EH (cell line): ENCODE measurements at regions not wholly inside any gene's neighbourhood (a gene's known extent, or its start where the extent isn't known, plus 50 kb on each side); places are given as distances from the start of the nearest gene placed in this dataset.
"Not testable (repeated sequence)": the region's sequence is repeated elsewhere in the genome, so short reads cannot be mapped to it uniquely, and the experiment has no call there.

Source experiments
- DNase-seq: peaks from one replicate; pipeline ENCODE4 v3.0.0-alpha.2; 2015; ENCODE audit warnings: low read depth

DNA sequence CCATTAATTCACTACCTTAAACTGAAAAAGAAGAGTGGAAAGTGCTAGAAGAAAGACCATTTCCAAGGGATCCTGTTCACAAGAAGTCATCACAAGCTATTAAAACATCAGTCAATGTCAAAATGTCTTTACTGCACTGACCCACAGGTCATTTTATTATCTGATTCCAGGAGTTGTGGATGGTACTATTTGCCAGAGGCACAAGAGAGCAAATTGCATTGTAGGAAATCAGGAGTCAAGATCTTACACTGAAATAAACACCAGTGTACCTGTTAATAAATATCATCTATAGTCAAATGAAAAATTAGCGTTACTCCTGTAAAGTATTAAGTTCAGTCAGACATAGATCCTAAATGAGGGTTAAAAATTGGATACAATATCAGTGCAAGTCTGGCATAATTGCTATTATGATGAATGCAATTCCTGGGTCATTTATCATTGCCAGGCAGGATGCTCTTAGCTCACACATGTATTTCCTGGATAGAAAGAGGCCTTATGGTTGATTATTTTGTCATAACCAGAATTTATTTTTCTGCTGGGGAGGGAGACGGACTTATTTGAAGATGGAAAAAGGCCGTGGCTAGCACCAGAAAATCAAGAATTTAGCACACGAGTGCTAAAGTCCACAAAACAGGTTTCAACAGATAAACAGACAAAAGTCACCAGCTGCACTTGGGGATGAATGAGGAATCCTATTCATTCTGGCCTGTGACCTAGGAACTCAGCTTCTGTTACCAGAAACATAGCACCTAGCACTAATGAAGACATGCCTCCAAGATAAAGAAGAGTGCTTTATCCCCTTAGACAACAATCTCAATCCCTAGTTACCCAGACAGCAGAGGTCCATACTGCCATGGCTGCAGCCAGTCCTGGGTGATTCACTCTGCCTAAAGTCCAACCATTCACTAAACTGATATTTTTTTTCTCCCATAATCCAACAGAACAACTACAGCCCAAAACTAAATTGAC is 683.1 kb upstream of the POM121L12 start:
- no peak for DNase-seq

DNA sequence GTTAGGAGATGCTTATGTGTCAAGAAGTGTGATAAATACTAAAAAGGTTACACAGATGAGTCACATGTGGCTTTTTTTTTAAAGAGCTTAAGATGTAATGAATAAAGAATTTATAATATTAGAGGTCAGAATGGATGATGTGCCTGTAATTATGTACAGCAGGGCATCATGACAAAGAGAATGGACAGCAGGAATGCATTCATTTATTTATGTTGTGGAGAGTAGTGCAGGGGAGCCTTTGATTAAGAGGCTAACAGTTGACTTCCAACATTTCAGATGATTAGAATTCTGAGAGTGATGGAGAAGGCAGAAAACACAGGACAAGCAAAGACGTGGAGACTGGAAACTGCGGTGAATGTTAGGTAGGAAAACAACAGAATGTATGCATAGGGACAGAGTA is 691.4 kb upstream of the POM121L12 start:
- no peak for DNase-seq

DNA sequence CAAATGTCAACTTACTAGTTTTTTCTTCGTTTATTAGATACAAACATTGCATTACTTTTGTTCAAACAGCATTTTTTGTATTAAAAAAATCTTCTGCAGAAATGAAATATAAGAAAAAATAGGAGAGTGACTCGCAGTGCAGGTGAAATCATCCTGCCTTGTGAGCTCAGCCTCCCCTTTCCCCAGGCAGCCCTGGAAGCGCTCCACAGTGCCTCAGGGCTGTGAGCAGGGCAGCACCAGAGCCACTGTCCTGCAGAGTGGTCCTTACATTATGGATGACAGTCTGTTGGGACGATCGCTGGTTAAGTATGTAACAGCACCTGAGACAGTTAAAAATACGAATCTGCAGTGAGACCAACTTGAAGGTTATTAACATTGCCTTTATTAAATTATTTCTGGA is 695.4 kb upstream of the POM121L12 start:
- DNase-seq, result no peak

DNA sequence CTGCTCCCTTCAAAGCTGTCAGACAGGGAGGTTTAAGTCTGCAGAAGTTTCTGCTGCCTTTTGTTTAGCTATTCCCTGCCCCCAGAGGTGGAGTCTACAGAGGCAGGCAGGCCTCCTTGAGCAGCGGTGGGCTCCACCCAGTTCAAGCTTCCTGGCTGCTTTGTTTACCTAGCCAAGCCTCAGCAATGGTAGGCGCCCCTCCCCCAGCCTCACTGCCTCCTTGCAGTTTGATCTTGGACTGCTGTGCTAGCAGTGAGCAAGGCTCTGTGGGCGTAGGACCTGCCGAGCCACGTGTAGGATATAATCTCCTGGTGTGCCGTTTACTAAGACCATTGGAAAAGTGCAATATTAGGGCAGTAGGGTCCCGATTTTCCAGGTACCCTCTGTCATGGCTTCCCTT is 707.1 kb upstream of the POM121L12 start:
- DNase-seq, result not testable (repeated sequence)

DNA sequence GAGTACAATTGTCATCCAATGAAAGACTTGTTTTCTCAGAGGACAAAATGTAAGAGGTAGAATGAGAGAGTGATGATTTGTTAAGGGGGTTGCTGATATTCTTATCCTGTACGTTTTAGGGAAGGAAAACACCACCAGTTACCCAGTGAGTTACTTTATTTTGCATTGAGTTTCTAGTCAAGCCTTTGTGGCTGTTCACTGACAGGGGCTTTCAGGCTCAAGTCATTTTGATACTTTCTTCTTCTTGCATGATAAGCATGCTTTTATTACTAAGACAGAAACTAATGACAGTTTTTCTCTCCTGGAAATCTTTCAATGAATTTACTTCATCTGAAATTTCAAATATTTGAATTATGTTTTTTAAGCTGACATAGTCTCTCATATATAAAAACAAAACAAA is 710.2 kb upstream of the POM121L12 start:
- no peak for DNase-seq

DNA sequence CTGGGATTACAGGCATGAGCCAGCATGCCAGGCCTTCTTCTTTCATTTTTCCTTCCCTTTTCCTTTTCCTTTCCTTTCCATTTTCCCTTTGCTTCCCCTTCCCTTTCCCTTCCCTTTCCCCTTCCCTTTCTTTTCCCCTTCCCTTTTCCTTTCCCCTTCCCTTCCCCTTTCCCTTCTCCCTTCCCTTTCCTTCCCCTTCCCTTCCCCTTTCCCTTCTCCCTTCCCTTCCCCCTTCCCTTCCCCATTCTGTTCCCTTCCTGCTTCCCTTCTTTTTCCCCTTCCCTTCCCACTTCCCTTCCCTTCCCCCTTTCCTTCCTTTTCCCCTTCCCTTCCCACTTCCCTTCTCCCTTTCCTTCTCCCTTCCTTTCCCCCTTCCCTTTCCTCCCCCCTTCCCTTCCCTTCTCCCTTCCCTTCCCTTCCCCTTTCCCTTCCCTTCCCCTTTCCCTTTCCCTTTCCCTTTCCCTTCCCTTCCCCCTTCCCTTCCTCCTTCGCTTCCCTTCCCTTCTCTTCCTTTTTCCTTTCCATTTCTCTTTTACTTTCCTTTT is 712.2 kb upstream of the POM121L12 start:
- DNase-seq, result no peak

DNA sequence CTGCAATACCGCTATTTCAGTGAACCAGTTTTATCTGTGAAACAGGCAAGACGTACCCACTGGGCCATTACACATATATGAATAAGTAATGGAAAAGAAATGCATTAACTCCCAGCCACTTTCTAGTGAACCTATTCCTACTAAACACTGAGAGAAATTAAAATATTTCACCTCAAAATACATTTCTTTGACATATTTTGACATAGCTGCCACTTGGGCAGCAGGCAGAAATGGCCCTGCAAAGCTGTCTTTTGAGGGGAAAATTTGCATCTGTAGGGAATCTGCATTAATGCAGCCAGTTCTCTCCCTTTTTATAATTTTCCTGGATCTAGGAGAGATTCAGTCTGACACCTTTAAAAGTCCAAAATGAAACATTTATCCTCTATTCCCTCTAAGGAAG is 714.8 kb upstream of the POM121L12 start:
- no peak for DNase-seq

DNA sequence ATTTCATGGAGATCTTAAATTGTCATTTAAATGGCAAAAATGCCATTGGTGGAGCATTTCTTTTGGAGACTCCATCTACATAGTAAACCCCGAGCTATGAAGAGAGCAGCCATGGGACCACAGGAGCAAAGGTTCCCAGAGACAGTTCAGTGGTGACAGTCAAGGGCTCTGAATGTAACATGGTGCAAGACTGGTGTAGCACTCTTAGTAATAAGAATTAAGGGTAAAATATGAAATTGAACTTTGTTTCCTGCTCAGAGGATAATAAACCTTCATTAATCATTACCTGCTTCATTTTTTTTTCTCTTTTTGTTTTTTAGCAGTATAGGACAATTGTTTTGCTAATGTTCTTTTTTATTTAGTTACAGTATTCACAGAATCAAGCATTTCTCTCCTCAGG is 717.5 kb upstream of the POM121L12 start:
- DNase-seq, result no peak

DNA sequence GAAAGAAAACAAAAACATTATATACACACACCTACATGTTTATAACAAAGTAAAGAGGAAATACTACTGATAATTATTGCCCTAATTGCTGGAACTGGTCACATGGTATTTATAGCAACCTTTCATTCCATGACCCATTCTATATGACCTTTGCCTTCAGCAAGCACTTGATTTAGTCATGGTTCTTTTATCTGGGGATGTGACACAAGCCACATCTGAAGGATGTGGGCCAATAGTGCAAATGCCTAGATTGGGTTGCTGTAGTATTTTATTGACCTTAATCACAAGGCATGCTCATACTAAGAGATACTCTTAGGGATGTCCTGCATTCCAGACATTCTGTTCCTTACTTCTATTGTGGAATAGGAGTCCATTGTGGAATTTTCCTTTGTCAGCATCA is 723.5 kb upstream of the POM121L12 start:
- DNase-seq, result no peak

DNA sequence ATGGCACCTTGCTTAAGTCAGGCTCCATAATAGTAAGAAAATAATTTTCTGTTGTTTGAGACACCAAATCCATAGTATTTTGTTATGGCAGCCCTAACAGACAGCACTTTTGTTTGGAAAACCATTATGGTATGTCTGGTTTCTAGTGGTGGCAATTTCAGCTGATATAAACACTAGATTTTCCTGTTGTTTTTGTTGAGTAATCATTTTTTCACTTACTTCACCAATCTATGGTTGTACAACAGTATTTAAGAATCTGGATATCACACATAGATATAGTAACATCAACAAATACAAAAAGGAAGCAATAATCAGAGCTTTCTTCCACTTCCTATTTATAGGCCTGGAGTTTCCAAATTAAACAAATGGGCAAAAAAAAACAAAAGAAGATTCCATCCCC is 725.8 kb upstream of the POM121L12 start:
- DNase-seq, result no peak

DNA sequence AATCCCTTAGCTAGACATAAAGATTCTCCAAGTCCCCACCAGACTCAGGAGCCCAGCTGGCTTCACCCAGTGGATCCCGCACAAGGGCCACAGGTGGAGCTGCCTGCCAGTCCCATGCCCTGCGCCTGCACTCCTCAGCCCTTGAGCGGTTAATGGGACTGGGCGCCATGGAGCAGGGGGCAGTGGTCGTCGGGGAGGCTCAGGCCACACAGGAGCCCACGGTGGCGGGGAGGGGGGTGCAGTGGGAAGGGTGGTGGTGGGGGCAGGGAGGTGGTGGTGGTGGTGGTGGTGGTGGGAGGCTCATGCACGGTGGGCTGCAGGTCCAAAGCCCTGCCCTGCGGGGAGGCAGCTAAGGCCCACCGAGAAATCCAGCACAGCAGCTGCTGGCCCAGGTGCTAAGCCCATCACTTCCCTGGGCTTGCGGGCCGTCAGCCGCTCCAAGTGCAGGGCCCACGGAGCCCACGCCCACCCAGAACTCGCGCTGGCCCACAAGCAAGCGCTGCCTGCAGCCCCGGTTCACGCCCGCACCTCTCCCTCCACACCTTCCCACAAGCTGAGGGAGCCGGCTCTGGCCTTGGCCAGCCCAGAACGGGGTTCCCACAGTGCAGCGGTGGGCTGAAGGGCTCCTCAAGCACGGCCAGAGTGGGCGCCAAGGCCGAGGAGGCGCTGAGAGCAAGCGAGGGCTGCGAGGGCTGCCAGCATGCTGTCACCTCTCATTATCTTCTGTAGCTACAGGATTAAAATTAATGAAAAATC is 732.5 kb upstream of the POM121L12 start:
- DNase-seq, result no peak

DNA sequence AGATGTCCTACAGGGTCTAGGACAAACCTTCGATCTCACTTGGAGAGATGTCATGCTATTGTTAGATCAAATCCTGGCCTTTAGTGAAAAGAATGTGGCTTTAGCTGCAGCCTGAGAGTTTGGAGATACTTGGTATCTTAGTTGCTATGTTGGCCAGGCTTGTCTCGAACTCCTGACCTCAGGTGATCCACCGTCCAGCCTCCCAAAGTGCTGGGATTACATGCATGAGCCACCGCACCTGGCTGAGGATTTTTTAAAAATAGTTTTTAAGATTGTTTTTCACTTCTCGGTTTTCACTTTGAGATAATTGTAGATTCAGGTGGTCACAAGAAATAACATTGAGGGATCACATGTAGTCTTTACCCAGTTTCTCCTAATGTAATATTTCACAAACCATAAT is 738.3 kb upstream of the POM121L12 start:
- no peak for DNase-seq

DNA sequence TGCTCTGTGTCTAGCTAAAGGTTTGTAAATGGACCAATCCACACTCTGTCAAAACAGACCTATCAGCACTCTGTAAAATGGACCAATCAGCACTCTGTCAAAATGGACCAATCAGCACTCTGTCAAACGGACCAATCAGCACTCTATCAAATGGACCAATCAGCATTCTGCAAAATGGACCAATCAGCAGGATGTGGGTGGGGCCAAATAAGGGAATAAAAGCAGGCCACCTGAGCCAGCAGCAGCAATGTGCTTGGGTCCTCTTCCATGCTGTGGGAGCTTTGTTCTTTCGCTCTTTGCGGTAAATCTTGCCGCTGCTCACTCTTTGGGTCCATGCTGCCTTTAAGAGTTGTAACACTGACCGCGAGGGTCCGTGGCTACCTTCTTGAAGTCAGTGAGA is 740.5 kb upstream of the POM121L12 start:
- no peak for DNase-seq

DNA sequence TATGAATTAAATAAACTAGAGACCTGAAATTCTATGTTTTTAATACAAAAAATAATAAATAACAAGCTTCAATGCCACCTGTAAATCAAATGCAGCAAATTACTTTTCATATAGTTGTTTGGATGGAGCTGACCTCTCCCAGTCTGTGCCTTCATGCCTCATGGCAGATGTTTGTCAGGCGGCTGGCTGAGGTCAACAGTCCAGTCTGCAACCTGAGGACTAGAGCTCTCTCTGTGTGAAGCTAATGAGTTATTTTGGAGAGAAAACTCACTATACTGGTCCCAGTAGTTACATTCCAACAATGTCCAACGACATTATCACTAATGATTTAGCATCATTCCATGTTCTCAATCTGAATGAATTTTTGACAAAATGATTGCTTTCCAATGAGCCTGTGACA is 746.2 kb upstream of the POM121L12 start:
- no peak for DNase-seq

DNA sequence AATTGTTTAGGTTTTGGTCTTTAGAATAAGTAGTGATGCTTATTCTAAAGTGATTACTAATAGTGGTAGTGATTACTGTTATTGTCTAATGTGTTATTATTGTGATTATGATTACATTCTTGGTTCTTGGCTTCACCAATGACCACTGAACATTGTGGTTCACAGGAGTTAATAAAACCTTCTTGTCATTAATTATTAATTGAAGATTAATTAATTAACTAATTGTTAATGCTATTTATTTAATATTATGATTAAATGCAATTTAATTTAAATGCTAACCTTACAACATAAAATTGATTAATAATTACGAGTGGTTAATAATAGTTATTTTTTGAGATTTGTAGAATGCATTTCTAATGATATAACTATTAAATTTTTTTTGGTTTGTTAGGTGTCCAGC is 747.7 kb upstream of the POM121L12 start:
- DNase-seq, result no peak

DNA sequence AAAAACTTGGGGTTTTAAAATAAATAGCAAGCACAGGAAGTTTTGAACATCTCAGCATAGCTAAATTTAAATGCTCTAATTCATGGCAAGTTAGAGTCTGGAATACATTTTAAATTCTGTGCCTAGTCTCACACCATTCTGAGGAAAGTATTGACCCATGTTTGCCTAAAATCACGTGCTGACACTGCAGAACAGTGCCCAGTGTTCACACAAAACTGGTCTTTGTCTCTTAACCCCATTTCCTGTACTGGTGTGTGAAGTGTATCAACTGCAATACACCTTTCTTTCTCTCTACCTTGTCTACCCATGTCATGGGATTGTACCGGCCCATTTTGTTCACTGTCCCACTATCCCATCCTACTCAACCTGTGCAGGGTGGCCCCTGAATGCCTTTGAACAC is 749.7 kb upstream of the POM121L12 start:
- DNase-seq, result no peak

DNA sequence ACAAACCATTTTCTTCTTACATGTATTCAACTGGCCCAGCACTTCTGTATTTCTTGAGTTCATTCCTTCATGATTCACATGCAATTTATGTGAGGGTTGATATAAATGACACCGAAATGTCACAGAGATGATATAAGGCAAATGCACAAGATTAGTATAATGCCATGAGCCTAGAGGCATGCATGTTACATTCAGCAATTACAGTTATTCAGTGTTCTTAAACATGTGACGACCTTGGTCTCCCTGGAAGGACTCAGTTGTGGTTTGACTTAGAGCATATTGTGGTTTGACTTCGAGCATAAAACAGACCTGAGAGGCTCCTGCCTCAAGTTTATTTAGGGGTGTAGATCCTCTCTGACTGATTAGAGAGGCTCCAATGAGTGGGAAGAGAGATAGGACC is 752.1 kb upstream of the POM121L12 start:
- DNase-seq, result no peak

DNA sequence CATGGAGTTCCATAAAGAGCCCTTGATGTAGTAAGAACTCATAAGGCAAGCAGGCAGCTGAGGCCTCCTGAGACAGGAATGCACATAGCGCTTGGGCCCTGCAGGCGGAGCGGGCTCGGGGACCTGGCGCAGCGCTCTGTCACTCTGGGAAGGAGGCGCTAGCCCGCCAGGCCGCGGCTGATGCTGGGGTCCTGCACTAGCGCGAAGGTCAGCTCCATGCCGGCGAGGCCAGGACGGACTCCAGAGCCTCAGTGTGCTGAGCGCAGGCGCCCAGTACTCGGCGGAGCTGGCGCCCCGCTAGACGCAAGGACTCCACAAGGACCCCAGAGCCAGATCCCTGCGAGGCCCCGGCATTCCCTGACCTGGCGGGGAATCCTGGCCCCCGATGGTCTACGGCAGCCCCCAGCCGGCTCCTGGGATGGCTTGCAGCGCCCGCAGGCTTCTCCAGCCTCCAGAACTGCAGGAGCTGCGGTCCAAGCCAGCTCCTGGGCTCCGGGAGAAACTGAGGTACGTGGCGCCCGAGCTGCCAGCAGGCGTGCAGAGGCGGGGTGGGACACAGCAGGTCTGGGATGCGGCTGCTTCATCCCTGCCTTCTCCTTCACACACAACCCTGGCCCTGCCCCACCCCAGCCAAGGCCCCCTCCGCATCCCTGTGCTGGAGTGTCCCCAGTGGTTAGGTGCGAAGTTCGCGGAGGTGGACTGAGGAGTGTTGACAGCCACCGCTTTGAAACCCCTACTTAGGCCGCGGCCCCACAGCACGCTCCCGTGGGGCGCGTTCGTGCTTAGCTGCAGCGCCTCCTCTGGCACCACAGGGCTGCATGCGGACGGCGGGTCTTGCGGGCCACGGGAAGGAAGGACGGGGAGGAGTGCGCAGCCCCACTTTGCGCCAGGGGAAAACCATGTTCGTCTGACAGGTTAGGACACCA is 761.5 kb upstream of the POM121L12 start:
- DNase-seq, result no peak

DNA sequence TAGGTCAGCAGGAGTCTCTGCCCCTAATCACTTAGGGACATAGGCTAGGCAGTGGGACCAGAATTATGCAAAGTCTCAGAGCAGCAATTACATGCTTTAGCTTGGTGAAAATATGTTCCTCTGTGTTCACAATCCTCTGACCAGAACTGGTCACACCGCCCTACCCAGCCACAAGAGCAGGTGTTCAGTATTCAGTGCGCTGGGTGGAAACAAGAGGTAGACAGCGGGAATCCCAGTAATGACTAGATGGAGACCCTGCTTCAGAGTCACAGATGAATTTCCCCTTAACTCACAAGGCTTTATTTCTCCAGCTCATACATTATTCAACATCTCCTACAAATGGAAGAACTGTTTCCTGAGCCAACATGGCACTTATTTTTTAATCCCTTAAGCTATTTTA is 763.7 kb upstream of the POM121L12 start:
- no peak for DNase-seq

DNA sequence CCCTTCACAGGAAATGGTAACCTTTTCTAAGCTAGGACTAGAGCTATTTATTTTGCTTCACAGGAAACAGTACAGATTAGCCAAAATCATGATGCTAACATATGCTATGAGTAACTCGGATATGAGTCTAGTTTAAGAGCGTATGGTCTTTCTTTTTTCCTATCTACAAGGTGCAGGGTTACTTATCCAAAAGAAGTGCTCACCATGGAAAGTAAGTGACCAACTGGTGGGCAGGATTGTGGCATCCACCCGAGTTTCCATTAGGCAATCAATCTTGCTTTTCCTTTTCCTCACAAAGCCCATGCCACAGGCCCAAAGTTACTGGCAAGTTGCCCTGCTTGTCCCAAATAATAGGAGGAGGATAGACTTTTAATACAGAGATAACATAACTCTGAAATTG is 765.1 kb upstream of the POM121L12 start:
- DNase-seq, result no peak

DNA sequence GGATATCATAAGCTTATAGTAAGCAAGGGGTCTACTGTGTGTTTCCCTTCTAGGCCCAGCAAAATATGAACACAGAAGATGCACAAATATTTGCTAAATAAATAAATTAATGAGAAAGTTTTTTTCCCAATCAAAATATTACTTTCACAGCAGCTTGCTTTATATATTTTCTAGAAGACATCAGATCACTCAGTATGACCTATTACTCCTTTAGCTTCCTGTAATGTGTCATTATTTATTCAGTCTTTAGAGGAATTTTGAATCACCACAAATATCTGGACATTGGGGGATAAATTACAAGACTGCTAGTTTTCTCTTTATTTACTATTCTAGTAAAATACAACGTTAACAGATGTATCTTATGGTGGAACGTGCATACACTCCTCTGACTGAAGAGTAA is 765.8 kb upstream of the POM121L12 start:
- no peak for DNase-seq

DNA sequence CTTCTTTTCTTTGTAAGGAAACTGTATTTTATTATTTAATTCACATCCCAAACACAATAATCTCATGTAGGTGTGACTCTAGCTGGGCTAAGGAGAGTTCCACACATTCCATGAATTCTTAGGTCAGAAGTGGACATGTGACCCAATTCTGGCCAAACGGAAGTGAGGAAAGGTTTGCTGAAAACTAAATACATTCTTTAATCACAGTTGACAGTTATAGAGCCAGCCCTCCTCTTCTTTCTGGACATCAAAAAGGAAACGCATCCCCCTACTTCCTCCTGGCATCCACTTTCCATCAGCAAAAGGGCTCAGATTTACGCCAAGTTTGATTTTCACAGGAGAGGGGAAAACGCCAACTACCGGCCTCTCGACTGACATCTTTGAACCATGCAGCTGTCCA is 774.4 kb upstream of the POM121L12 start:
- DNase-seq, result no peak
